Keratinocyte (primary cell): ENCODE measurements at regions not wholly inside any gene's neighbourhood (a gene's known extent, or its start where the extent isn't known, plus 50 kb on each side); places are given as distances from the start of the nearest gene placed in this dataset.

Source experiments
- EZH2 ChIP-seq: IDR thresholded peaks from one replicate; pipeline ENCODE4 v1.6.1; 2012; ENCODE audit warnings: inconsistent platforms, mild to moderate bottlenecking, low read length, moderate library complexity
- TF ChIP-seq, protein P1 (sequence below), 3 experiments: IDR thresholded peaks in 1 of 3; conservative IDR thresholded peaks in 1 of 3; optimal IDR thresholded peaks in 1 of 3; 2 replicates in 2 of 3; 3 replicates in 1 of 3; pipeline versions ENCODE3 to v1.5.1; 2011; ENCODE audit warnings: low read length in 3 of 3, mild to moderate bottlenecking in 3 of 3, moderate library complexity in 2 of 3, control low read depth in 1 of 3, inconsistent platforms in 1 of 3; ENCODE audit not compliant: insufficient read depth in 2 of 3; ENCODE audit errors: extremely low read depth in 1 of 3

DNA sequence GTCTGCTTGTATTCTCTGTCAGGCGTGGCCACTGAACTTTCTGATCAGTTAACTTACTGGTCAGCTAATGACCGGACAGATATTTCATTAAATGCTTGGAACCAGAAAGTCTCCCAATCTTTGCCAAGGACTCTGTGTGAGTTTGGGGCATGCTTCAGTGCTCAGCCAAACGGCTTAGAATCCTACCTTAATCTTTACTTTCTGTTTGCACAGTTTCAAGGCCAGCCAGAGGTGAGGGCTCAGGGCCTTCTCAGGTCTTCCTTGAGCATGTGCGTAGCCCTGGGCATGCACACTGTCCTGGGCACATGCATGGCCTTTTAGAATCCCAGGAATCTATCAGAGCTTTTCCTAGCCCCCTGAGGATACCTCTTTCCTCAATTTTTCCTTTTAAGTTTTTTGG lies 230.1 kb downstream of the RAB11FIP4 start:
- TF ChIP-seq, protein P1, sequence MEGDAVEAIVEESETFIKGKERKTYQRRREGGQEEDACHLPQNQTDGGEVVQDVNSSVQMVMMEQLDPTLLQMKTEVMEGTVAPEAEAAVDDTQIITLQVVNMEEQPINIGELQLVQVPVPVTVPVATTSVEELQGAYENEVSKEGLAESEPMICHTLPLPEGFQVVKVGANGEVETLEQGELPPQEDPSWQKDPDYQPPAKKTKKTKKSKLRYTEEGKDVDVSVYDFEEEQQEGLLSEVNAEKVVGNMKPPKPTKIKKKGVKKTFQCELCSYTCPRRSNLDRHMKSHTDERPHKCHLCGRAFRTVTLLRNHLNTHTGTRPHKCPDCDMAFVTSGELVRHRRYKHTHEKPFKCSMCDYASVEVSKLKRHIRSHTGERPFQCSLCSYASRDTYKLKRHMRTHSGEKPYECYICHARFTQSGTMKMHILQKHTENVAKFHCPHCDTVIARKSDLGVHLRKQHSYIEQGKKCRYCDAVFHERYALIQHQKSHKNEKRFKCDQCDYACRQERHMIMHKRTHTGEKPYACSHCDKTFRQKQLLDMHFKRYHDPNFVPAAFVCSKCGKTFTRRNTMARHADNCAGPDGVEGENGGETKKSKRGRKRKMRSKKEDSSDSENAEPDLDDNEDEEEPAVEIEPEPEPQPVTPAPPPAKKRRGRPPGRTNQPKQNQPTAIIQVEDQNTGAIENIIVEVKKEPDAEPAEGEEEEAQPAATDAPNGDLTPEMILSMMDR (optimal IDR thresholded peaks at IDR 0.05 in 1 of 3, IDR thresholded peaks at IDR 0.05 in 1 of 3, conservative IDR thresholded peaks at IDR 0.05 in 1 of 3; ENCODE audit: extremely low read depth in 1 of 3, insufficient read depth in 2 of 3, low read length in 3 of 3): no peak
- no peak for TF ChIP-seq EZH2
